Panc1 (cell line): ENCODE measurements at regions not wholly inside any gene's neighbourhood (a gene's known extent, or its start where the extent isn't known, plus 50 kb on each side); places are given as distances from the start of the nearest gene placed in this dataset.

Experiments used
- POLR2AphosphoS5 ChIP-seq: IDR thresholded peaks from 2 replicates; pipeline ENCODE4 v1.6.1; 2012; ENCODE audit warnings: mild to moderate bottlenecking, low read depth, low read length, moderate library complexity
- SIN3A ChIP-seq: IDR thresholded peaks from 2 replicates; pipeline ENCODE4 v1.6.1; 2012; ENCODE audit warnings: low read depth, mild to moderate bottlenecking, low read length, moderate library complexity, borderline replicate concordance; ENCODE audit not compliant: insufficient read depth
- TCF7L2 ChIP-seq: IDR thresholded peaks from 2 replicates; pipeline ENCODE4 v1.6.1; 2011; ENCODE audit warnings: mild to moderate bottlenecking, low read depth, low read length, inconsistent platforms
- TF ChIP-seq, protein P1 (sequence below): fragments of 450-650 bp; IDR thresholded peaks from 2 replicates; pipeline ENCODE4 v1.5.1; 2017; ENCODE audit warnings: mild to moderate bottlenecking
- TF ChIP-seq, protein P2 (sequence below), 2 experiments: IDR thresholded peaks; 2 replicates each; pipeline ENCODE4 v1.6.1; 2011 to 2012; ENCODE audit warnings: low read depth in 2 of 2, control low read depth in 1 of 2, low read length in 1 of 2, mild to moderate bottlenecking in 1 of 2, moderate library complexity in 1 of 2; ENCODE audit not compliant: insufficient read depth in 1 of 2

DNA sequence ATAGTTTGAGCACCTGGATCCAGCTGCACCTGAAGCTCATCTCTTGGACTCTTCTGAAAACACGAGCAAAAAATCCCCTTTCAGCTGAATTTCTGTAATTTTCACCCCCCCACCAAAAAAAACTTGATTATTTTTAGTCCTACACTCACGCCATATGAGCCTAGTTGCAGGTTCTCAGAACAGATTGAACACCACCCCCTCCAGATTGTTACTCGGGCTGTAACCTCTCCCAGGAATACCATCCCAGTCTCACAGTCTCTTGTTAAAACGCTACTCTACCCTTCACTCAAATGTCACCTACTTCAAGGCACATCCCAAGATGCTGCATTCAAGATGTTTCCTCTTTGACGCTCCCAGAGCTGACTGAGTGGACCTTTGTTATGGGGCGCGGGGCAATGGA lies 96.3 kb upstream of the PRDM11 start:
- TF ChIP-seq, protein P1, sequence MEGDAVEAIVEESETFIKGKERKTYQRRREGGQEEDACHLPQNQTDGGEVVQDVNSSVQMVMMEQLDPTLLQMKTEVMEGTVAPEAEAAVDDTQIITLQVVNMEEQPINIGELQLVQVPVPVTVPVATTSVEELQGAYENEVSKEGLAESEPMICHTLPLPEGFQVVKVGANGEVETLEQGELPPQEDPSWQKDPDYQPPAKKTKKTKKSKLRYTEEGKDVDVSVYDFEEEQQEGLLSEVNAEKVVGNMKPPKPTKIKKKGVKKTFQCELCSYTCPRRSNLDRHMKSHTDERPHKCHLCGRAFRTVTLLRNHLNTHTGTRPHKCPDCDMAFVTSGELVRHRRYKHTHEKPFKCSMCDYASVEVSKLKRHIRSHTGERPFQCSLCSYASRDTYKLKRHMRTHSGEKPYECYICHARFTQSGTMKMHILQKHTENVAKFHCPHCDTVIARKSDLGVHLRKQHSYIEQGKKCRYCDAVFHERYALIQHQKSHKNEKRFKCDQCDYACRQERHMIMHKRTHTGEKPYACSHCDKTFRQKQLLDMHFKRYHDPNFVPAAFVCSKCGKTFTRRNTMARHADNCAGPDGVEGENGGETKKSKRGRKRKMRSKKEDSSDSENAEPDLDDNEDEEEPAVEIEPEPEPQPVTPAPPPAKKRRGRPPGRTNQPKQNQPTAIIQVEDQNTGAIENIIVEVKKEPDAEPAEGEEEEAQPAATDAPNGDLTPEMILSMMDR: no peak
- TF ChIP-seq POLR2AphosphoS5 (no peak), SIN3A (no peak), TCF7L2 (no peak)
- TF ChIP-seq, protein P2, sequence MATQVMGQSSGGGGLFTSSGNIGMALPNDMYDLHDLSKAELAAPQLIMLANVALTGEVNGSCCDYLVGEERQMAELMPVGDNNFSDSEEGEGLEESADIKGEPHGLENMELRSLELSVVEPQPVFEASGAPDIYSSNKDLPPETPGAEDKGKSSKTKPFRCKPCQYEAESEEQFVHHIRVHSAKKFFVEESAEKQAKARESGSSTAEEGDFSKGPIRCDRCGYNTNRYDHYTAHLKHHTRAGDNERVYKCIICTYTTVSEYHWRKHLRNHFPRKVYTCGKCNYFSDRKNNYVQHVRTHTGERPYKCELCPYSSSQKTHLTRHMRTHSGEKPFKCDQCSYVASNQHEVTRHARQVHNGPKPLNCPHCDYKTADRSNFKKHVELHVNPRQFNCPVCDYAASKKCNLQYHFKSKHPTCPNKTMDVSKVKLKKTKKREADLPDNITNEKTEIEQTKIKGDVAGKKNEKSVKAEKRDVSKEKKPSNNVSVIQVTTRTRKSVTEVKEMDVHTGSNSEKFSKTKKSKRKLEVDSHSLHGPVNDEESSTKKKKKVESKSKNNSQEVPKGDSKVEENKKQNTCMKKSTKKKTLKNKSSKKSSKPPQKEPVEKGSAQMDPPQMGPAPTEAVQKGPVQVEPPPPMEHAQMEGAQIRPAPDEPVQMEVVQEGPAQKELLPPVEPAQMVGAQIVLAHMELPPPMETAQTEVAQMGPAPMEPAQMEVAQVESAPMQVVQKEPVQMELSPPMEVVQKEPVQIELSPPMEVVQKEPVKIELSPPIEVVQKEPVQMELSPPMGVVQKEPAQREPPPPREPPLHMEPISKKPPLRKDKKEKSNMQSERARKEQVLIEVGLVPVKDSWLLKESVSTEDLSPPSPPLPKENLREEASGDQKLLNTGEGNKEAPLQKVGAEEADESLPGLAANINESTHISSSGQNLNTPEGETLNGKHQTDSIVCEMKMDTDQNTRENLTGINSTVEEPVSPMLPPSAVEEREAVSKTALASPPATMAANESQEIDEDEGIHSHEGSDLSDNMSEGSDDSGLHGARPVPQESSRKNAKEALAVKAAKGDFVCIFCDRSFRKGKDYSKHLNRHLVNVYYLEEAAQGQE (IDR thresholded peaks at IDR 0.05; ENCODE audit: insufficient read depth in 1 of 2, low read depth in 2 of 2, low read length in 1 of 2): no peak
